ENCODE measurements at regions not wholly inside any gene's neighbourhood (a gene's known extent, or its start where the extent isn't known, plus 50 kb on each side); places are given as distances from the start of the nearest gene placed in this dataset.

GRCh38 chr14:39683691-39684260 is 251.5 kb upstream of the FBXO33 start:
- TF ChIP-seq POLR2A (IDR thresholded peaks at IDR 0.05) (no peak), CTCF (IDR thresholded peaks at IDR 0.05) (no peak)
